HUDEP-2 (cell line): ENCODE measurements at regions not wholly inside any gene's neighbourhood (a gene's known extent, or its start where the extent isn't known, plus 50 kb on each side); places are given as distances from the start of the nearest gene placed in this dataset.
"Not testable (repeated sequence)": the region's sequence is repeated elsewhere in the genome, so short reads cannot be mapped to it uniquely, and the experiment has no call there.

ENCODE experiments used
- DNase-seq, 76 experiments: peaks; one replicate each; lab custom pipeline; 2025; ENCODE audit not compliant: unreplicated experiment in 76 of 76; lab: John Stamatoyannopoulos, UW

GRCh38 chr4:124111411-124111810, 601.1 kb downstream of the ANKRD50 start:
- no peak for DNase-seq

DNA sequence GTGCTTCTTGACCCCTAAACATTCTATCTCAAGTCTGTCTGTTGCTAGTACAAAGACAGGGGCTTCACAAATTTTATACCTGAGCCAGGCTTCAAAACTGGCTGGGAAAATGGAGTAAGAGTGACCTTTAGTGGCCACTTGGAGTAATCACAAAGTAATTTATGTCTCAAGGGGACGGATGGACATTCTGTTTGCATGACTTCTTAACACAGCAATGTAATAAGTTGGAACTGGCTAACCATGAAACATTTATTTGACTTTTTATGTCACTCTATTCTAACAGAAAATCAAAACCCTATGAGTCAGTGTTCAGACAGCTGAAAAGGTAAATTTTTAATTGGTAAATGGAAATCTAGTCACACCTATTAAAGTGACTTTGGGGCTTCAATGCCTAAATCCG, 600.6 kb downstream of the ANKRD50 start:
- DNase-seq, result peak in 9 of 76 experiments; percentile 0 to 36 (median 10)

DNA sequence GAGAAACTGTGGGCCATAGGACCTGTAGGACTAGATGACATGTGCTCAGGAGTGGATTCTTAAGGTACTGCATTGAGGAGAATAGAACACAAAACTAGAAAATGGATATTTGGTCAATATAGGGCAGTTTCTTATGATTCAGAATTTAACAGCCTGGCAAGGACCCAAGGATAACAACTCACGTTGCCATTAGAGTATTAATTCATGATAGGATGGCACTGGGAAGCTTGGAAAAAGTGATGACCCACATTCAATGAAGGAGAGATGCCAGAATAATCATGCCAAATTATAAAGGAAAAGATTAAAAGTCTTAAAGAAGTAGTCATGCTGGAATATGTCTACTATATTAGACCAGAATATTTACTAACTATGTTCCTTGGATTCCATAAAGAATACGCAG, 594.5 kb downstream of the ANKRD50 start:
- no peak for DNase-seq

- DNase-seq, result no peak
Measured at GRCh38 chr4:124121461-124121971, 591.0 kb downstream of the ANKRD50 start.

DNA sequence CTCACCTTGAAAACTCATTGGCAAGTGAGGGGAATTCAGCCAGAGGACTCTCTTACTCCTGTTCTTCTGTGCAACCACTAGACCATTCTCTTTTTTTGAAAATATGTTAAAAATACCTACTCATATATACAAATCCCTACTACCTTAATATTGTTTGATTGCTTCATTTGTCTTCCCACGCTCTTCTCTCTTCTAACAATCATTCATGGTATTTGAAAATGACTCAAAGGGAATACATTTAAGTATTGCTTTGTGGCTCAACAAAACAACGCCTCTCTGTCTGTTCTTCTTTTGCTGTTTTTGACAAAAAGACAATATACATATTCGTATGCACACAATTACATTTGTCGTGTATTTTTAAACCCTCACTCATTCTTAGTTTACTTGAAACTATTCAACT, 589.4 kb downstream of the ANKRD50 start:
- no peak for DNase-seq

DNA sequence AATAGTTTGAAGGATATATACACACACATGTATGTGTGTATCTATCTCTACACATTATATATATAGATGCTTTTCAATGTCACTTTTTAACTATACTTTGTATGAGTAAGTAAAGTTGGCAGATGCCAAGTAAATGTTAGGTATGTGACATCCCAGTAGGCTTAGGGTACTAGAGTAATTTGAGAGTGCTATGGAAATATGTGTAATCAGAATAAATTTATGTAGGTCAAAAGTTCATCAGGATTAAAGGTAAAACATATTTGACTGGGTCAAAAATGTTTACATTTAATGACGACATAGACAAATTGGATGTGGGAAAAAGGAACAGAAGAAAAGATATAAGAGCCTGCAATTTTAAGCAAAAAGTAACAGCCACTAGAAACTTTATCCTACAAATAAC, 588.8 kb downstream of the ANKRD50 start:
- DNase-seq, result no peak

DNA sequence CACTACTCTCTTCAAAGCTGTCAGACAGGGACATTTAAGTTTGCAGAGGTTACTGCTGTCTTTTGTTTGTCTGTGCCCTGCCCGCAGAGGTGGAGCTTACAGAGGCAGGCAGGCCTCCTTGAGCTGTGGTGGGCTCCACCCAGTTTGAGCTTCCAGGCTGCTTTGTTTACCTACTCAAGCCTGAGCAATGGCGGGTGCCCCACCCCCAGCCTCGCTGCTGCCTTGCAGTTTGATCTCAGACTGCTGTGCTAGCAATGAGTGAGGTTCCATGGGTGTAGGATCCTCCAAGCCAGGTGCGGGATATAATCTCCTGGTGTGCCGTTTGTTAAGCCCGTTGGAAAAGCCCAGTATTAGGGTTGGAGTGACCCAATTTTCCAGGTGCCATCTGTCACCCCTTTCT, 581.2 kb downstream of the ANKRD50 start:
- not testable (repeated sequence) for DNase-seq

- no peak for DNase-seq
Measured at GRCh38 chr4:124132161-124132560, 580.4 kb downstream of the ANKRD50 start.

GRCh38 chr4:124133753-124134152, 578.8 kb downstream of the ANKRD50 start:
- DNase-seq, result no peak

DNA sequence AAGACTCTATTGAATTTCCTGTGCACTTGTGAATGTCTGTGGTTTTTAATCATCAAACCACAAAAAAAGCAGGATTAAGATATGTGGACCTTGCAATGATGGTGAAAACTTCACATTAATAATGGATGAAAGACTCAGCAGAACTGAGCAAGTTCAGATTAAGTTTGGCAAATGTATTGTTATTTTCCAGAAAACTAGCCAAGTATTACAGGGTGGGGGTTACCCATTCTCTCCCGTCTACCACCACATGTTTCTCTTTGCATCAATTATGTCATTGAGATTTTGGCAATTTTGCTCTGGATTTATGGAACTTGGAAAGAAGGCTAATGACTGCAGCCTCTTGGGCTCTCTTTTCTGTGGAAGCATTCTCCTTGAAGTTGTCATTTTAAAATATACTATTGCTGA, 577.1 kb downstream of the ANKRD50 start:
- no peak for DNase-seq

GRCh38 chr4:124139044-124139443, 573.5 kb downstream of the ANKRD50 start:
- DNase-seq, result no peak

- no peak for DNase-seq
Measured at GRCh38 chr4:124143632-124144031, 568.9 kb downstream of the ANKRD50 start.

GRCh38 chr4:124144238-124144654, 568.3 kb downstream of the ANKRD50 start:
- DNase-seq, result no peak

DNA sequence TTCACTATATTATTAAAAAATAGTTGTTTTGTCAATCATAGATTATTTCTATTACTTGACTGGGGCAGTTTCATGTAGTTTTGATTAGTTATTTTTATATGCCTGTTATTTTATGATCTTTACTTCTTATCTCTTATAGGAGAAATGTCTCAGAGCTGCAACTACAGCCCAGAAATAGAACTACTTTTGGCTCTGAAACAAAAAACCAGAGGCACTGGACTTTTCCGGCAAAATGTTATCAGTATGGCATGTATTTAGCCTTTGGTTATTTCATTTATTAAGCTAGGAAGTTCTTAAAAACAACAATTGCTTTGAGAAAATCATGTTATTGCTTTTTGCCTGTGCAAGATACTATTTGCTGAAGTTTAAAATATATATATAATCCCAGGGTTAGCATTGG, 566.5 kb downstream of the ANKRD50 start:
- DNase-seq, result no peak

GRCh38 chr4:124151031-124151430, 561.5 kb downstream of the ANKRD50 start:
- DNase-seq, result no peak

GRCh38 chr4:124152132-124152531, 560.4 kb downstream of the ANKRD50 start:
- DNase-seq, result no peak

DNA sequence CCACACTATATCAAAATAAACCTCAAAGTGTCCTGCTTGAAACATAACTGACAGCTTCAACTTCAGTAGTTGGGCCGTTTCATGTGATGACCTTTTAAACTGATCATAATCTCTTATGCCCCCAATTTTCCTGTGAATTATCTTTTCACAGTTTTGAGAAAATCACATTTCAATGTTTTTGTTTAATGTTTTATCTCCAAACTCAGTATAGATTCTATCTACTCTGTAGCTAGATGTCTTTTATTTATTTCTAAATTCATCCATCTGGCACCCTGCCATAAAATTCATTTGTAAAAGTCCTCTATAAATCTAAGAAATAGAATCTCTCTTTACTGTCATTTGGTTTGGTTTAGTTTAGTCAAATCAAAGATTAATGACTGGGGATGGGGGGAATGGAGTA, 557.3 kb downstream of the ANKRD50 start:
- DNase-seq, result no peak

DNA sequence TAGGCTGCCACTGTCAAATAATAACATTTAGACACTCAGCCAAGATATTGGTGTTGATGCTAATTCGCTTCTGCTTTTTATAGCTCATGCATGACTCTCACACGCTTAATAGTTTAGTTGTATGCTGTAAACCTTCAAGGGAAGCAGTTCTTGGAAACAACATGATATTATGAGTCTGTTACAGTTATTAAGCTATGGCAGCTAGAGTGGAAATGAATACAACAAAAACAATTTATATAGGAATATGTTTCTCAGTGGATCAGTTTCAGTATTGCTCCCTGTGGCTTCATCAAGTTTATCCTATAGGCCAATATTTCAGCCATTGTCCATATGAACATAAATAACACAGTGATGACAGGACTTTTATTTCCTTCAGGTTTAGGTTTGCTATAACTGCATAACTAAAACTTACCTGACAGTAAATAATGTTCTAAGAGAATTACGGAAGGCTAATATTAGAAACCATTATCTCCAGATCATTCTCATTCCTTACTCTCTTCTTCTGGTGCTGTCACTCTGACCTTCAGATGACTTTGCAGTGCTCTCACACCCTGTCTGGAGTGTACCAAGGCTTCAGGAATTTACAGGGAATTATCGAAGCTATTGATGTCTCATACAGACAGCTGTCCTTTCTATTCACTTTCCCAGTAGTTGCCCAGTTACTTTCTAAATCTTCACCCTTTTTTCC, 555.0 kb downstream of the ANKRD50 start:
- no peak for DNase-seq

GRCh38 chr4:124163401-124163800, 549.1 kb downstream of the ANKRD50 start:
- DNase-seq, result no peak

DNA sequence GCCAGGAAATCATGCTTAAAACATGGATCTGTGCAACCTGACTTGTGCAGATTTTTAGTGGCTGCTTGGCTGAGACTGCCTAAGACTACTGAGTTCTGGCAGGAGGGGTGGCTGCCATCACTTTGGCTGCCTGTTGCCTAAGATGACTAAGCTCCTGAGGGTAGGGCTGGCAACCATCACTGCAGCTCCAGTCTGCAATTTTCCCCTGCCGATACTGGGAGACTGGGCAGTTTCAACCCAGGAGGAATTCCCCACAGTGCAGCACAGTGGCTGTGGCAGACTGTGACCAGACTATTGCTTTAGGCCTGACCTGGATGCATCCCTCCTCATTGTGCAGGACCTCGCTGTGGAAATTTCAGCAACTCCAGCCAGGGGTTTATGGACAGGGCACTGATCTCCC, 544.9 kb downstream of the ANKRD50 start:
- DNase-seq, result no peak

GRCh38 chr4:124169524-124169923, 543.0 kb downstream of the ANKRD50 start:
- not testable (repeated sequence) for DNase-seq

GRCh38 chr4:124173912-124174311, 538.6 kb downstream of the ANKRD50 start:
- DNase-seq, result no peak
